HG03439 (cell line): ENCODE measurements at regions not wholly inside any gene's neighbourhood (a gene's known extent, or its start where the extent isn't known, plus 50 kb on each side); places are given as distances from the start of the nearest gene placed in this dataset.
"Not testable (repeated sequence)": the region's sequence is repeated elsewhere in the genome, so short reads cannot be mapped to it uniquely, and the experiment has no call there.

ENCODE experiments used
- ATAC-seq: cut with Tn5 transposase; IDR thresholded peaks from one replicate; pipeline ENCODE4 v1.9.1; 2021; ENCODE audit warnings: mild to moderate bottlenecking, moderate library complexity; ENCODE audit not compliant: unreplicated experiment

- ATAC-seq, result no peak
These were observed 221.4 kb downstream of the TLE3 start for GRCh38 chr15:69876064-69876940.

DNA sequence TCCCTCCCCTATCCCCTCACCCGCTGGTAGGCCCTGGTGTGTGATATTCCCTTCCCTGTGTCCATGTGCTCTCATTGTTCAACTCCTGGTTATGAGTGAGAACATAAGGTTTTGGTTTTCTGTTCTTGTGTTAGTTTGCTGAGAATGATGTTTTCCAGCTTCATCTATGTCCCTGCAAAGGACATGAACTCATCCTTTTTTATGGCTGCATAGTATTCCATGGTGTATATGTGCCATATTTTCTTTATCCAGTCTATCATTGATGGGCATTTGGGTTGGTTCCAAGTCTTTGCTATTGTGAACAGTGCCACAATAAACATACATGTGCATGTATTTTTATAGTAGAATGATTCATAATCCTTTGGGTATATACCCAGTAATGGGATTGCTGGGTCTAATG lies 217.8 kb downstream of the TLE3 start:
- ATAC-seq, result not testable (repeated sequence)

GRCh38 chr15:69880571-69881301 lies 217.0 kb downstream of the TLE3 start:
- ATAC-seq, result no peak

GRCh38 chr15:69881302-69881670 lies 216.4 kb downstream of the TLE3 start:
- ATAC-seq, result no peak

GRCh38 chr15:69881766-69882165 lies 216.0 kb downstream of the TLE3 start:
- no peak for ATAC-seq

DNA sequence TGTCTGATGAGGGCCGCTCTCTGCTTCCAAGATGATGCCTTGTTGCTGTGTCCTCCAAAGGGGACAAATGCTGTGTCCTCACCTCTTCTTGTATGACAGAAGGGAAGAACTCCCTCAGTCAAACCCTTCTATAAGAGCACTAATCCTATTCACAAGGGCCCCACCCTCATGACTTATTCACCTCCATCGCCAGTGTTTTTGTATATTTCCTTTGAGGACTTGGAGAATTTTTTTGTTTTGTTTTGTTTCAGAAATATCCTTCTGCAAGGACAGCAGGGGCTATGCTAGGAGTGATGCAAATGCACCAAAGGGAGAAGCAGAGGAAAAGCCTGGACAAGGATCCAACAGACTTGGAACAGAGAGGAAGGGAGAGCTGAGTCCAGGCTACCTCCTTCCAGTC lies 214.4 kb downstream of the TLE3 start:
- no peak for ATAC-seq

DNA sequence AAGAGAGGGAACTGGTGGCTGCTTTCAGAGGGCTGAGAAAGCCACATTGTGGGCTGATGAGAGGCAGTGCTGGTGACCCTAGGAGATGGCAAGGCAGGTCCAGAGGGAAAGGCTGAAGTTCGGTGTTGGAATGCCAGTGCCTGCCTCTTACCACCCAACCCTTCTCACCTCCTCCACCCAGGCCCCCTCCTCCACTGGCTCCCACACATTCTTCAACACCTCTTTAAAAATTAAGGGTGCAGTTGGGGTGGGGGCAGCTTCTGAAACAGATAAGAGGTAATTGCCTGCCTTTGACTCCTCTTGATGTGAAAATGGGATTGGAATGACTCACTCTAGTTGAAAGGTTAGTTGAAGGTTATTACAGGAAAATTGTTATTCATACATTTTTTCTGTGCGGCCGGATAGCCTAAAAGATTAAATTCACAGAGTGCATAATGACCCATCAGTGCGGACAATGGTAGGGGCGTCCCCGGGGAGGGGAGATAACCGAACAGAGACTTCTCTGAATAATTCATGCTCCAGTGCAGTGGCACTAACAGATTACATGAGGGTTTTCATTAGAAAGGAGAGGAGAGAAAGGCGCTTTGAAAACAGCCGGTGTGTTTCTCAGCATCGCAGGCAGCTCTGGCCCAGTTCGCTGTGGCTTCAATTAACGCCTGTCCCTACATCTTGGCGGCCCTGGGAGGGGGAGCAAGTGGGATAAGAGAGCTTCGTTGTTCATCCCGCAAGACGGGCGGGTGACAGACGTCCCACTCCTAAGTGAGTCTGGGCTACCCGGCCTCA lies 212.4 kb downstream of the TLE3 start:
- no peak for ATAC-seq

GRCh38 chr15:69887009-69887408 lies 210.7 kb downstream of the TLE3 start:
- ATAC-seq, result no peak

GRCh38 chr15:69887553-69887952 lies 210.2 kb downstream of the TLE3 start:
- no peak for ATAC-seq

DNA sequence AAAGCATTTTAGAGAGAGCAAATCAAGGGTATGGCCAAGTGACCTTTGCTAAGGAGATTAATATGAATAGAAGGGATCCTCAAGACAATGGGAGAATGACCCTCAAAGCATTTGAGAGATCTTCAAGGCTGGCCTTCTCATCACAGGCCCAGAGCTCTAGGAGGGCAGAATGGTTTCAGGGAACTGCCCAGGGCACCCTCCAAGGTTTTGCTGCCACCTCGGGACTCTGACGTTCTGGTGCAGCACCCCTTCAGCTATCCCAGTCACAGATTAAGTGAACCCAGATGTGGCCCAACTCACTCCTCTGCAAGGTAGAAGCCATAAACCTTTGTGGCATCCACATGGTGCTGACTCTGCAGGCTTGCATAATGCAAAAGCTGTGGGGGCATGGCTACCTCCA lies 209.3 kb downstream of the TLE3 start:
- ATAC-seq, result no peak

DNA sequence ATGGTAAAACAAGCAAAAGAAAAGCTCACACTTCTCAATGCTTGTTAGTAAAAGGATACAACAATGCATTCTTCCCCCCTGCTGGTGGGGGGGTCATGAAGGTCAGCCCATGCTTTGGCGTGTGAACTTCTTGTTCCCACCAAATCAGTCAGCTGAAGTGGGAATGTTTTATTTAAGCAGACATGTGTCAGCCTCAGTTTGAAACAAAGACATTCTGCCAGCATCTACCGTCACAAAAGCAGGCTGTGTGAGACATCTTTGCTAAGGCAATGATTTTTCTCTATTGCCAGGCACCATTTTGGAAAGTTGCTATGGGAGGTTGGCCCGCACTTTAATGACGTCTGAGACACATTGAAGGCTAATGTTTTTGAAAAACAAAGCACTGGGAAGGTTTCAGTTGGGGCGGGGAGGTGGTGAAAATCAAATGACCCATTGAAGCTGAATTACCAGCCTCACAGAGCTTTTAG lies 206.6 kb downstream of the TLE3 start:
- no peak for ATAC-seq

DNA sequence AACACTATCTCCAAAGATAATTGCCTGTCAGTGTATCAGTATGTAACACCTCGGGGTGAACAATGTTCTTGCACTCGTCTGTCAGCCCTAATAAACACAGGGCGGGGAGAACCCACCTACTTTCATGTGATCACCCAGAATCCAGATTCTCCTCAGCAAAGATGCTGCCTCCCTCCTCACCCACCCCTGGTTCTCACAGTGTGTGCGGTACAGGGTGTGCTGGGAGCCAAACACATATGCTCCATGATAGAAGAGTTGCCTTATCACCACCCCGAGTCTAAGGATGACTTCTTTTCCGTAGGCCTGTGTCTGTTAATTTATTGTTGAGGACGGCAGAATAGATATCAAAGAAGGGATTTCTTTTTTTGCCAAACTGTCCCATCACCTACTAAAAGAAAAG lies 206.1 kb downstream of the TLE3 start:
- ATAC-seq, result no peak

GRCh38 chr15:69892351-69892750 lies 205.4 kb downstream of the TLE3 start:
- no peak for ATAC-seq

GRCh38 chr15:69893086-69893485 lies 204.6 kb downstream of the TLE3 start:
- ATAC-seq, result no peak

DNA sequence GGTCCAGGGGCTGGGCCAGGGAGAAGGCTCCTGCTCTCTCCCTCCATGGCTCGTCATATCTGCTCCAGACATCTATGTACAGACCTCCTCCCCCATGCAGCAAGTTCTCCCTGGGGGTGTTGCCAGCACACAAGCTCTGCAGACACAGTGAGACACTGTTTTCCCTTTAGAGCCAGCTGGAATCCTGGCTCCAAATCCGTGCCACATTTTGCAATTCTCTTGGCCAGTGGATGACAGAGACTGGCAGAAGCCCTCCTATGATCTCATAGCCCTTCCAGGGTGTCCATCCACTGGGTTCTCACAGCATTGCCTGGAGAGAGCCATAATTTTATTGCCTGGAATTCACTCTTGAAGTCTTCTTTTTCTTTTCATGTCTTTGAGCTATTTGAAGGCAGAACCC lies 203.9 kb downstream of the TLE3 start:
- no peak for ATAC-seq

DNA sequence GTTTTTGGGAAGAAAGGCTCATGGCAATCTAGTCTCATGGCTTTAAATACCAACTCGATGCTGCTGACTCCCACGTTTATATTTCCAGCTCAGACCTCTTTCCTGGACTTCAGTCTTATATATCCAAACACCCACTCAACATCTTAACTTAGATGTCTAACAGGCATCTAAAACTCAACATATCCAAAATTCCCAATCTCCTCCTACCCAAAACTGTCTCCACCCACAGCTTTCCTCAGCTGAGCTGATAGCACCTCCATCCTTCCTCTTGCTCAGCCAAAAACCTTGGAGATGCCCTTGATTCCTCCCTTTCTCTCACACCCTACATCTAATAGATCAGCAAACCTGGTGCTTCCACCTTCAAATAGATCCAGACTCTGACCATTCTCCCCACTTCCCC lies 202.5 kb downstream of the TLE3 start:
- ATAC-seq, result no peak

DNA sequence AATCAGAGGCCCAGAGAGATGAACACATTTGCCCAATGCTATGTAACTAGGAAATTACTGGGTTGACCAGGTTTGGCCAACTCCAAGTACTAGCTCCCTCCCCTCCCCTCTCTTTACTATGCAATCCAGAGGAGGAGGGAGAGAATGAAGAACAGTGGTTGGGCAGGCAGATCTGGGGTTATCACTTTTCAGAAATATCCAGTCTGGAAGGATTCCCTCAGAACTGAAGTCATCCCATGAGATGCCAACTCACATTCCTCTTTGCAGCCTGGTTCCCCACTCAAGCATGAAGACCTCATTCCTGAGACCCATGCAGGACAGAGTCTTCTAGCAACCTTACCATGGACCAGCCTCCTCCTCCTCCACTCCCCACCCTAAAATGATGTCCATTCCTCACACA lies 201.1 kb downstream of the TLE3 start:
- ATAC-seq, result no peak

DNA sequence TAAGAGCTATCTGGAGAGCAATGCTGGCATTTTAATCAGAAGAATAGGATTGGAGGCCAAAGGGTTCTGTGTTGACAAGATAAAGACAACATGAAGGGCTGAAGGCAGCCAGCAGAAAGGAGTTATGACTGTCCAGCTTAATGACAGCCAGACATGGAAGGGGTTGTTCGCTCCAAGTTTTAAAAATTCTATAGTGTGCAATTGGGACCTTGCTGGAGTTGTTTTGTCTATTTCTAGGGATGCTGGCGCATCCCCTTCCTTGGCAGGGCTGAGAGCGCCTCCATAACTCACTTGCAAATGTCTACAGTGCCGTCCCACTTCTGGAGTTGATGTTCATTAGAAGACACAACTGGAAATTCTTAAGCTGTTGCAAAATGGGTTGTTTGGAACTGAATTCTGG lies 200.7 kb downstream of the TLE3 start:
- no peak for ATAC-seq

DNA sequence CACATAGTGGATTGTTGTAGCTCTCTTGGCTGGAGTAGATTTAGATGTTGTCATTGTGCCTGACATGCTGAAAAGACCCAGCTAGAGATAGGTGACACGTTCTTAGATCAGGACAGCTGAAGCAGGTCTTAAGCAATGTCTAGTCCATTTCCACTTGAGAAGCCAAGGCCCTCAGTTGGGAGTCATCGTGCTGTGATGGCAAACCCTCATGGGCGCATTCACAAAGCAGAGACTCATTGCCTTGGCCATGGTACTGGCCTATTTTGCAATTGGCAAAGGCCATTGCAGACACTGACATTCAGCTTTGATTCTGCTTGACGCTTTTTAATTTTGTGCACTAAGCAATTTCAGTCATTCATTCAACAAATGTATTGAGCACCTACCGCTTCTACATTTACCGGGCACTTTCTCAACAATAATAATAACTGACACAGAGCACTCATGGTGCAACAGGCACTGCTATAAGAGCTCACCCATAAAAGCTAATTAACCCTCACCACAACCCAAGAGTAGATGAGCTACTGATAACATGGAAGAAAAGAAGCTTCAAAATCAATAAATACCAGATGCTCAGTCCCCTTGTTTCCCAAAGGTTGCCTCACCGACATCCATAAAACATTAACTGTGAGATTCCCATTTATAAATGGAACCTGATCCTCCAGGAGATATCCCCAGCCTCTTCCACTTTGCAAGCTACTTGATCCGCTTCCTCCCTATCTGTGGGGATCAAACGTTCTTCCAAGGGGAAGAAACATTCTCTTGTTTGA lies 200.1 kb downstream of the TLE3 start:
- ATAC-seq, result no peak

DNA sequence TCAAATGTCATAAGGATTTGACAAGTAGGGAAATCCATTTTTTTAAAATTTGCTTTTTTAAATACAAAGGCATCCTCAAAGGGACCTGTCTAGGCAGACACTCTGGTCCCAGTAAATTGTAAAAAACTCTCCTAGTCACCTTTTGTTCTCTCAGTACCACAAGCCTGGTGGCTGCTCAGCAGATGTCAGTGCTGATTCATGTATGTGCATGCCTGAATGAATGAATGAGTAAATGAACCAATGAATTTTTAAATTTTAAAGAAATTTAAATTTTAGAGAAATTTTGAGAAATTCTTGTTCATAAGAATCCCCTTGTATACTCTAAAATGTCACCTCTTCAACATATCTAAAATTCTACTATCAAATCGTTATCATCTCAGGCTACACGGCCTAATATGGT lies 199.5 kb downstream of the TLE3 start:
- no peak for ATAC-seq
